ENCODE measurements at regions not wholly inside any gene's neighbourhood (a gene's known extent, or its start where the extent isn't known, plus 50 kb on each side); places are given as distances from the start of the nearest gene placed in this dataset.
"Not testable (repeated sequence)": the region's sequence is repeated elsewhere in the genome, so short reads cannot be mapped to it uniquely, and the experiment has no call there.

DNA sequence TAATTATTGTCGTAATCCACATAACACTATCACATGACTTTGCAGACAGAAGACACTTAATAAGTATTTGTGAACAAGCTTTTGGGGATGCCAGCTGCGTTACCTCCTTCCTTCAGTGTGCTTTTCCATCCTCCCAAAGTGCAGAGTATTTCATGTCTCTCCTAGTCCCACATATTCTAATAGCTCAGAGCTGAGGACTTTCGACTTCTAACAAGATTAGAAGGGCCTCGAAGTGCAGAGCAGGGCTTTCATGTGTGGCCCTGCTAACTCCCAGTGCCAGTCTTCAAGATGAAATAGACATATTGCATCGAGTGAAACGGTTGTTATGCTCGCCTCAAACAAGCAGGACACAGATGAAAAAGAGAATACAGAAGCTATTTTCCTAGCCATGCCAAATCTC, 125.7 kb upstream of the RNF32 start:
- no peak for FAIRE-seq

DNA sequence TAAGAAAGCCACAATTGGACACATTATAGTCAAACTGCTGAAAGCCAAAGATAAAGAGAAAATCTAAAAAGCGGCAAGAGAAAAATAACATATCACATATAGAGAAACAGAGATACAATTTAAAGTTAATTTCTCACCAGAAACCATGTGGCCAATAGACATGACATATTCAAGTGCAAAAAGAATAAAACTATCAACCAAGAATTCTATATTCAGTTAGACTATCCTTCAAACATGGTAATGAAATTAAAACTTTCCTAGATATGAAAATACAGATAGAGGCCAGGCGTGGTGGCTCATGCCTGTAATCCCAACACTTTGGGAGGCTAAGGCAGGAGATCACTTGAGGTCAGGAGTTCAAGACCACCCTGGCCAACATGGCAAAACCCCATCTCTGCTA, 129.1 kb upstream of the RNF32 start:
- no peak for FAIRE-seq

DNA sequence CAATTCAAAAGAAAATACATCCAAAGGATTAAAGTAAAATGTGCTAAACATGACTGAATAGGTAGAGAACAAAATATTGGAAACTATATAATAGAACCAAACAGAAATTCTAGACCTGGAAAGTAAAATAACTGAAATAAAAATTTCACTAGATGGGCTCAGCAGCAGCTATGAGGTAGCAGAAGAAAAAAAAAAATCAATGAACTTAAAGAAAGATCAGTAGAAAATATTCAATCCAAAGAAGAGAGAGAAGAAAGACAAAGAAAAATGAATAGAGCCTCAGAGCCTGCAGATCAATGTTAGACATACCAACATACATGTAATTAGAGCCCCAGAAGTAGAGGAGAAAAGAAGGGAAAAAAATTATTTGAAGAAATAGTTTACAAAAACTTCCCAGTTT, 129.6 kb upstream of the RNF32 start:
- FAIRE-seq = no peak

DNA sequence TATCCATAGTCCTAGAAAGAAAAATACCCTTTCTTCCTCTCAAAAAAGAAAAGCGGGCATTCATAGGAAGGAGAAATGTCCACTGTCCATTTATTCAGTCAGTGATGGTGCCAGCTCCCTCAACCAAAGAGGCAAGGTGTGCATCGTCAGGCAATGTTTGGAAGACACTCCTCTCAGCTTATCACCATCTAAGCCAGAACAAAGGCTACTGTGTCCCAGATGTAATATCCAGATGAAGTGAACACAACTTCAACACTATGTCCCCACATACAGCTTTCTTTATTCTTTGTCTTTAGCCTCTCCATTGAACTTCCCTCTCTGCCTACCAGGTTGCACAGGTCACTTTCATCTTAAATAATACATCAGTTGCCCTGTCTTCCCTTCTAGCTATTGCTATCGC, 131.4 kb upstream of the RNF32 start:
- no peak for FAIRE-seq

DNA sequence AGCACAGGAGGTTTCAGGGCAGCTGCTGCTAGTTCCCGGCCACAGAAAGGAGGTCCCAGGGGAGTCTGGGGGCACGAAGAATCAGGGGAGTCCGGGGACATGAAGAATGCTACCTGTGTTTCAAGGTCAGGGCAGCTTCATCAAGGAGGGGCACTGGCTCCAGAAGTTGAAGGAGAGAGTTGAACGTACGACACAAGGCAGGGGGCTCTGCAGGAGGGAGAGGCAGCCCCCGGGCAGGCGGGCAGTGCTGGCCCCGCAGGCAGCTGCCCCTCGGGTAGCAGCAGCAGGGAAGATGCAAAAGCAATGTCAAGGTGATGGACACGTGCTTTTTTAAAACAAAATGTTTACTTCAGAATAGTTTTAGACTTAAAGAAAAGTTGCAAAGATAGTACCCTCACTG, 134.7 kb upstream of the RNF32 start:
- FAIRE-seq = no peak

DNA sequence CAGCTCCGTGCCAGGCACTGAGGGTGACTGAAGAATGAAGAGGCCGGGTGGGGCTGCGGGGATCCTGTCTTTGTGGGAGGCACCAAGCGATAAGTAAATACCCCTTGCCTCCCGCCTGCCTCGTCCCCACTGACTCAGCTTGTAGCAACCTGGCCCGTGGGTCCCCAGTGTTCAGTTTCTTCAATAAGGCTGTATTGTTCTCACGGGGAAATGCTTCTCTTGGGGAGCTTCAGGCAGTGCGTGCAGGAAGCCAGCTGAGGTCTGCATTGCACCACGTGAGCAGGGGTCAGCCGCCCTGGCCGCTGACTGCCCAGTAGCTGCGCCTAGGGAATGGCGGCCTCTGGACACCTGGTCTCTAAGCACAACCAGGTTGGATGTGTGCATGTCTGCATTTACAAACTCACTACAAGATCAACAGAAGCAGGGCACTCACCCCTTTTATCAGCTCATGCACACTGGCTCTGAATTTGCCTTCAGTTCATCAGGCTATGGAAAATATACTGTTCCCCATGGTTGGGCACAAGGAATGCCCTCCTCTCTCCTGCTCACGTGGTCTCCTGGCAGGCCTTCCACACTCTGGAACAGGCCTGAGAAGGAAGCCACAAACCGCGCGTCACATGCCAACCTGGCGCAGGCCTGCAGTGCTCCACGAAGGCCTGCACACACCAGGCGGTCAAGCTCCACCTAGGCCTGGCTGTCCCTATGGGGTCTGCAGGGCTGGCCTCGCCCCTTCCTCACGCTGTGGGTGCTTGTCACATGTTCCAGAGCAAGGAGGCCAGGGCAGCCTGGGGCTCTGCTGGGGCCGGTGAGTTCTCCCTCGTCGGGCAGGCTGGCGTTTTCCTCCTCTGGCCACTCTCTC, 135.7 kb upstream of the RNF32 start:
- FAIRE-seq = no peak

DNA sequence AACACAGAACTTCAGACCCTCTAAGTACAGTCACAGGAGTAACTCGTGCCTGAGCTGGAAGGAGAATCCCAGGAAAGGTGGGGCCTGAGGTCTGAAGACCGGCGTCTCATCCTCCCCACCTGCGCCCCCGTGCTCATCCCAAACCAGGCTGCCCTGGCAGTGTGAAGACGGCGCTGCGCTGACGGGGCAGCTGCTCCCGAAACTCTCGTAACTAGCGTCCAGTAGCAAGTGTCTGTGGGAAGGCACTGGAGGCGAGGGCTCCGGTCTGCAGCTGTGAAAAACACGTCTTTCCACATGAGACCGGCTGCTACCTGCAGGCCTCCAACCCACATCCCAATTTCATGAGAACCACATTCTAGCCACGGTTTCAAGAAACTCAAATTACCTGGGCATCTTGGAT, 136.6 kb upstream of the RNF32 start:
- FAIRE-seq = no peak

DNA sequence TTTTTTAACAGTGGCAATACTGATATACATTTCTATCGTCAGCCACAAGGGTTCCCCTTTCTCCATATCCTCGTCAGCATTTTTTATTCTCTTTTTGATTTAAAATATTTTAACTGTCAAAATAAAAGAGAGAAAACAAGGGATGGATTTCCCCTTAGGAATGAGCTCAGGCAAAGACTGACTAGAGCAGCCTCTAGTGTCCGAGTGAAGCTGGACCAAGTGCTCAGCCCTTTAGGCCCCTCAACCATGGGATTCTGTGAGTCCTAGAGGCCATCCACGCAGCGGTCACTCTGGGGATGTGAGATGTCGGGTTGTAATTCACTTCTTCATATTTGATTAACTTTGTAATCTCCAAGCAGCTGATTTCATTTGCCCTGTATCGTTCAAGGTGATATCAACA, 137.4 kb upstream of the RNF32 start:
- no peak for FAIRE-seq

DNA sequence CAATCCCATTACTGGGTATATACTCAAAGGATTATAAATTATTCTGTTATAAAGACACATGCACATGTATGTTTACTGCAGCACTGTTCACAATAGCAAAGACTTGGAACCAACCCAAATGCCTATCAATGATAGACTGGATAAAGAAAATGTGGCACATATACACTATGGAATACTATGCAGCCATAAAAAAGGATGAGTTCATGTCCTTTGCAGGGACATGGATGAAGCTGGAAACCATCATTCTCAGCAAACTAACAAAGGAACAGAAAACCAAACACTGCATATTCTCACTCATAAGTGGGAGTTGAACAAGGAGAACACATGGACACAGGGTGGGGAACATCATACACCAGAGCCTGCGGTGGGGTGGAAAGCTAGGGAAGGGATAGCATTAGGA, 138.8 kb upstream of the RNF32 start:
- not testable (repeated sequence) for FAIRE-seq

DNA sequence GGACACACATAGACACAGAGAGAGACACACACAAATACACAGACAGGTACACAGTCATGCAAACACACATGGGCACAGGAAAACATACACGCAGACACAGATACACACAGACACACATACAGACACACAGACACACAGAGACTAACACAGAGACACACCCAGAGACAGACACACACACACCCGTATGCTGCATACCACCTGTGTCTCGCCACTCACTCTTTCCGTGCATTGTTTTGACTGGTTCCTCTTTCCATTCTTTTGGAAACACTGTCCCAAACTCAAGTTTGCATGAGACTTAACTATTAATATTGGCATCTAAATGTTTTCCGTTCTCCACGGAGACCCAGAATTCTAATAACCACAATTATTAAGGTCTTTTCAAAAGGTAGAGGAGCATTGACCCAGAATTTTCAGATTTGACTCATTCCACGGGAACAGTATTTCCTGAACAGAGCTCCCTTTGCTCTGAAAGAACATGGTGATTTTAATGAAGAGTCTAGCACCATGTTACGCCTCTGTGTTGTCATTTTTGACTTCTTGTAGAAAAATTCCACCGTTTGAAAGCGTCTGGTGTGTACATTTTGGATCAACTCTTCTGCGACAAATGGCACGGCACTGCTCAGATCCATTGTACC, 141.2 kb upstream of the RNF32 start:
- FAIRE-seq = no peak

DNA sequence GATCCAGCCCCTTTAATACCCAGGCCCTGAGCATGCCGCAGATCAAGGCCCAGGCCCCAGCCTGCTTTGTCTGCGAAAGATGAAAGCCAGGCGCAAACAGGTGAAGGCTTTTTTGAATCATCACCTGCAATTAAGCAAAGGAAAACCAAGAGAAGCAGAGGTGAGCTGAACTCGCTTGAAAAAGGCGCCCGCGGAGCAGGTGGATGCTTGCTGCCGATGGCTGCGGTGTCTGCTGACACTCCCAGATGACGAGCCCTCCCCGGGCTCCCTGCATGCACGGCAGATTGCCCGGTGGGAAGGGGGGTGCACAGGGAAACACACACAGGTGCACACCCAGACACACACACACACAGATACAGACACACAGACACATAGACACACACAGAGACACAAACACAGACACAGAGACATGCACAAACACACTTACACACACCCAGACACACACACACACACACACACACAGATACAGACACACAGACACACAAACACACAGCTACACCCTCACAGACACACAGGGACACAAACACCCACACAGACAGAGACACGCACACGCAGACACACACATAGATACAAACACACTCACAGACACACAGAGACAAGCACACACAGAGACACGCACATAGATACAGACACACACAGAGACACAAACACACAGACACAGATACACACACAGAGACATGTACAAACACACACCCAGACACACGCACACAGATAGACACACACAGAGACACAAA, 142.6 kb upstream of the RNF32 start:
- no peak for FAIRE-seq

DNA sequence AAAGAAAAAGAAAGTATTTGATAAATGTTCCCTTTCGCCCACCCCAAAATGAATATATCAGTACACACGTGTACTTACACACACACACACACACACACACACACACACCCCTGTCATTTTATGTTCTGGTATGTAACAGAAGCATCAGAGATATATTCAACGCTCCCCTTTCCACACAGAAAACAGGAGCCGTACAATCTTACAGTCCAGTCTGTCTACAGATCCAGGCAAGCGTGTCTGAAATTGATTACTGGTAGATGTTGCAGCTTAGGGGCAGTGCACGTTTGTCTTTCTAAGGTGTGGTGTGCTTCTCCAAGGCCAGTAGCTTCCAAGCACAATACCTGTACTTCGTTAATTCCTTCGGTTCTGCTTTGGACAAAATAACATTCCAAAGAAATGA, 143.7 kb upstream of the RNF32 start:
- no peak for FAIRE-seq

DNA sequence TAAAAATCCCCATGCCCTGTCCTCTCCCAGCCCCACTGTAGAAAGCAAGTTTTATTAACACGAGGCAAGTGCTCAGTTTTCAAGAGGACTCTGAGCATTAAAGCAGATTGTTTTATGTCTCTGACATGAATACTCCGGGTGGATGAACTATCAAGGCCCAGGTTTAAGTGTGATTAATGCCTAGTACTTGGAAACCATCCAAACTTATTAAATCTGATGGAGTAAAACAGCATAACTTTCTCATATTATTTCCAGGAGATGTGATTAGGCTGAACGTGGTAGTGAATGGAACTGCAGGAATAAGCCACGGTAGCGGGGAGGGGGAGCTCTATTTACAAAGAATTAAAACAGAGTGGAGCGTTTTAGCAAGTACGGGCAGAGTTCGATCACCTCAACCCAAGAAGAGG, 144.2 kb upstream of the RNF32 start:
- FAIRE-seq = no peak

DNA sequence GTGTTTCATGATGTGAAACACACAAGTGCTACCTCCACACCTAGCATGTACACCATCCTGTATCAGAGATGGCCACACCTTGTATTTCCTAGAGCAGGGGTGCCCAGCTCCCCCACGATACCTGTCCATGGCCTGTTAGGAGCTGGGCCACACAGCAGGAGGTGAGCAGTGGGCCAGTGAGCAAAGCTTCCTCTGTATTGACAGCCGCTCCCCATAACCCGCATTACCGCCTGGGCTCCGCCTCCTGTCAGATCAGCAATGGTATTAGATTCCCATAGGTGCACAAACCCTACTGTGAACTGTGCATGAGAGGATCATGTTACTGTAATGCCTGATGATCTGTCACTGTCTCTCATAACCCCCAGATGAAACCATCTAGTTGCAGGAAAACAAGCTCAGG, 145.6 kb upstream of the RNF32 start:
- no peak for FAIRE-seq

DNA sequence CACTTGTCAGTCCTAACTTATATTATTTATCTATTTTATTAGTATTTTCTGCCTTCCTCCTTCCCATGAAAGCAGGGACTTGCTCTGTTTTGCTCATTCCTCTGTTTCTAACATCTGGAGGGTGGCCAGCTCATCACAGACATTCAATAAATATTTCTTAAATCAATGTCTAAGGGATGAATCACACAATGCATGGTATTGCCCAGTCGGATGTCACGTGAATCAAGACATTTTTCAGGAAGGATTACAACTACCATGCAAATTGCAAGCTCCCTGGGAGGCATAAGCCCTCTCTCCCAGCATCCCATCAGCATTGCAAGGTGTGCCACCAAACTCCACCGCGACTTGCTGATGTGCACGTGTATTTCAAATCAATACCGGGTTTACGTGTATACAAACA, 146.6 kb upstream of the RNF32 start:
- FAIRE-seq = no peak

DNA sequence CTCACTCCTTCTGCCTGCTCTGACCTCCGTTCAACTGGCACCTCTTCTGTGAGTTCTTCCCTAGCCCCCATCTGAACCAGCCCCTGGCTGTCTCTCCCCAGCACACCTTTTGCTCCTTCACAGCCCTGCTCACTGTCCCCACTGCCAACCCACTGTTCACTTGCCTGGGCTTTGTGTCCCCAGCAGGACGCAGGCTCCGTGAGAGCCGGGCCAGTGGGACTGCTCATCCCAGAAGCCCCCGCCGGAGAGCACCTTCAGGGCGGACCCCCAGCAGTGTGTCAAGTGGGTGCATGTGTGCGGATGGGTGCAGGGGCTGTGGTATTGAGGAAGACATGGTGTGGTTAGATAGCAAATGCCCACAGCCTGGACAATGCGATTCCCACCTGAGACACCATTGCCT, 148.4 kb upstream of the RNF32 start:
- FAIRE-seq = no peak

DNA sequence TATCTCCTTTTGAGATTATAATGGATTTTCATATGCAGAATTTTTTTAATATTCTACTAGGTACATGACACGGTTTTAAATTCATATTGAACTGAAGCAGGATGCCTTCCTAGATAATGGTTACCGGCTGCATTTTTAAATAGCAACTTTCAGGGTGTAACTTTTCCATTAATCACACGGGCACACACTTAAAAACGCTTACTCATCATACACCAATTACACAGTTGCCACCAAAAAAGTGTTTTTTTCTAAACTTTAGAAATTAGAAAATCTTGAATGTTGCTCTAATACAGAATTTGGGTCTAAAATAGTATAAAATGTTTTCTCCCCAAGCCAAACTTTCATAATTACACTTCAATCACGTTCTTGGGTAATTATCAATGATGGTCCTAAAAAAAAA, 149.1 kb upstream of the RNF32 start:
- FAIRE-seq = no peak

DNA sequence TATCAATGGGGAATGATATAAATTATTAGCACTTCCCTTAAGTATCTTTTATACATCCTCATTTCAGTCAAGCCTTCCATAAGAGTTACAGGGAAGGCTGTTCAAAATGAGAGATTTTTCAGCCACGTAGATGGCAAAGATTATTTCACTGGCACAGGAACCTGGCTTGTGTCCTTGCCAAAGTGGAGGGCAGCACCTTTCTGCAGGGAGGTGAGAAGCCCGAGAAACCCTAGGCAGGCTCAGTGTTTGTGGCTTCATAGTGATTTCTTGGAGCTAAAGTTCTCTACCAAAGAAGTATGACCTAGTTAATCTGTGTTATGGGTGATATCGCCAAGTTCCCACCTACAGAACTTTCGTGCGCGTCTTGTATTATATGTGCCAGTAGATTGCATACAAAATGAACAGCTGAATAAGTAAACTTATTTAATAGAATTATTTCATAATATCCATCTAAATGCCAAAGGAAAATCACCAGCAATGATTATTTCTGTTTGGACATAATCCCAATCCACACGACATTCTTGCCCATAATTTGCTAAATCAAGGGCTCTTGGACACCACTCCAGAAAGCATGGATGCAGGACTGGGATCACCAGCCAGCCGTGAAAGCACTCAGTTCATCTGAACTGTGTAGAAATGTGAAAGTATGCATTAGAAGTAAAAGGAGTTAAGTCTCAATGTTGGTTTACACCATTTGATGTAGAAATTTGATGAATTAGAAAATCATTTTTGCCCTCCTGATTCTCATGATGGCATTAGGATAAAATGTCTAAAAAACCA, 150.4 kb upstream of the RNF32 start:
- FAIRE-seq = no peak

DNA sequence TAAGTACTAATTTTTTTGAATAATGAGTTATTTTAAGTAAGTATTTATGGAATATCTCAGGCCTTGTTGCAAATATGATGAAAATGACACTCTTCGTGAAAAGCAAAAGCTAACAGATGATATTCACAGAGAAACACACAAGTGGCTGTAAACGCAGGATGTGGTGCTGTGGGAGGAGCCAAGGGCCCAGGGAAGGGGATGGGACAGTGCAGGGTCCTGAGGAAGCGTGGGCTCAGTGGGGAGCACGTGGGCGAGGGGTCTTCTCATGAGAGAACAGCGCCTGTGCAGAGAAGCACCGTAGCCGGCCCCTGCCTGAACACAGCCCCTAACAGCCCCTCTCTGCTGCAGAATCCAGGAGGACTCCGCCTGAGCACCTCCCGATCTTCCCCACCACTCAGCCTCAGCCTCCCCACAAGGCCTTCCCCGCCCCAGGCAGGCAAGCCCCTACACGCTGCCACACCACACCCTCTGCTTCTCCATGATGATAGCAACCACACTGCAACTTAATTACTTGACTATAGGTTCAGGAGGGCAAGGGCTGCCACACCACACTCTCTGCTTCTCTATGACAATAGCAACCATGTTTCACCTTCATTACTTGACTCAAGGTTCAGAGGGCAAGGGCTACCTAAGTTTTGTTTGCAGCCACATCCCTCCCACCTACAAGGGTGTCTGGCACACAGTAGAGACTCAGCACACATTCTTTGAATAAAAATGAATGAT, 152.6 kb upstream of the RNF32 start:
- FAIRE-seq = no peak

DNA sequence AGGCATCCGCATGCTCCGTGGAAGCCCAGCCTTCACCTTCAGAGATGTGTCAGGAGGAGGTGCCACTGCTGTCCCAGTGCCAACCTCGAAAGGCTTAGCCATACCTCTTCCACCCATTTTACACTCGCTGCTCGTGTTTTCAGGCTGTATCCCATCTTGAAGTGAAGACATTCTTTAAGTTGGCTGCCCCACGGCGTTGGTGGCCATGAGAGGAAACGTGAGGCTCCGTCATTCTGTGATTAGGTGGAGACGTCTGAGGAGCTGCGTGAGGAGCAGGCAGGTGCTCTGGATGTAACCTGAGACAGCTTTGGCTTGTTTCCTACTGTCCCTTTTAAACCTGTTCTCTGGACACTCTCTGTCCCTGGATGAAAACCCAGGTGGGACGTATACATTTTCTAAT, 159.9 kb upstream of the RNF32 start:
- no peak for FAIRE-seq

DNA sequence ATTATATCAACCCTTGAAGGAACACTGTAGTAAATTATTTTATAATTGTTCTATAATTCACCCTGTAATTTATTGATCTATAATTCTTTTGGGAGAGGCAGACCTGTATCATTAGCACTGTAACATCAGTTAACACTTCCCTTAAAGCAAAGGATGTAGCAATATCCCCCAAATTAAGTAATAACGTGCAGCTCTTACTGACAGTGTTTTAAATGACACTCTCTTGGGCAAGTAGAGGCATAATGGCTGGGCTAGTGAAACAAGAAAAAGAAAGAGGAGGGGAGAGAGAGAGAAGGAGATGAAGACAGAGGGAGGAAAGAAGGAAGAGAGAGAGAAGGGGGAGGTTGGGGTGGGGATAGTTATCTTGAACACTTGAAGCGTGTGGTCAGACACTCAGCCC, 161.0 kb upstream of the RNF32 start:
- no peak for FAIRE-seq

DNA sequence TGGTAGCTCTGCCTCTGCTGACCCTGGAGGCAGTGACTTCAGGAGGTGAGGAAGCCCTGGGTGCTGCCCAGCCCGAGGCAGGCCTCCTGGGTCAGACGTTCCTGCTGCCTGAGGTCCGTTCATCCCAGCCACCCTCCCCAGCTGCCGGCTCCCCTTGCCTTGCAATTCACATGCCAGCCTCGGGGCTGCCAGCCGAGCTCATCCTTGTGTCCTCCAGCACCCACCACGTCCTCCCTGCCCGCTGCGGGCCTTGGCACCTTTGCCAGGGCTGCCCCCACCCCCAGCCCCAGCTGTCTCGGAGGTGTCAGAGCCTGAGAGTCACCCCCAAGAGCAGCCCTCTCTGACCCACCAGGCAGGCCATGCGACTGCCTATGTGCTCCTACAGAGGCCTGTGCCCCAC, 162.1 kb upstream of the RNF32 start:
- FAIRE-seq = no peak

DNA sequence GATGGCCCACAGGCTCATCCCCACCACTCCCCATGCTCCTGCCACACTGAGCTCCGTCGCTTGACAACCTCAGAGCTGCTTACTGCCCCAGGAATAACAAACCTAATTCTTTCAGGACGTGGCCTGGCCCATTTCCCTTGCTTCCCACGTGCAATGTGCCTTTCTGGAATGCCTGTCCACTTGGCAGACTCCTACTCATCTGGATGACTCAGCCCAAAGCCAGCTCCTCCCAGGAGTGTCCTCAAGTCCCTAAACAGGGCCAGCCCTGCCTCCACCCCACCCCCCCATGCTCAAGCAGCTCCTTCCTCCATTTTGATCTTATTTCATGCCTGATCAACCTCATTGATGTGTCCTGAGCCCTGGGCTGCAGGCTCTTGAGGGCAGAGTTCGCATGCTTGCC, 164.9 kb upstream of the RNF32 start:
- FAIRE-seq = no peak
